RPMI8226 (cell line): ENCODE measurements at regions not wholly inside any gene's neighbourhood (a gene's known extent, or its start where the extent isn't known, plus 50 kb on each side); places are given as distances from the start of the nearest gene placed in this dataset.
"Not testable (repeated sequence)": the region's sequence is repeated elsewhere in the genome, so short reads cannot be mapped to it uniquely, and the experiment has no call there.

Source experiments
- DNase-seq: peaks from one replicate; pipeline ENCODE4 v3.0.0-alpha.2; 2015

GRCh38 chr5:42089705-42090104, 164.6 kb downstream of the FBXO4 start:
- no peak for DNase-seq

- no peak for DNase-seq
Observed at GRCh38 chr5:42090162-42090561, 165.1 kb downstream of the FBXO4 start.

GRCh38 chr5:42099846-42100245, 174.8 kb downstream of the FBXO4 start:
- not testable (repeated sequence) for DNase-seq

- DNase-seq, result no peak
Observed at GRCh38 chr5:42108468-42108867, 183.4 kb downstream of the FBXO4 start.

- DNase-seq, result no peak
Observed at GRCh38 chr5:42109006-42109572, 184.0 kb downstream of the FBXO4 start.

GRCh38 chr5:42115721-42116120, 190.6 kb downstream of the FBXO4 start:
- not testable (repeated sequence) for DNase-seq

GRCh38 chr5:42120070-42120469, 195.0 kb downstream of the FBXO4 start:
- no peak for DNase-seq

- DNase-seq, result no peak
Observed at GRCh38 chr5:42121401-42121800, 196.3 kb downstream of the FBXO4 start.

GRCh38 chr5:42131081-42131480, 206.0 kb downstream of the FBXO4 start:
- no peak for DNase-seq

GRCh38 chr5:42143361-42143760, 218.3 kb downstream of the FBXO4 start:
- no peak for DNase-seq

- DNase-seq, result no peak
Observed at GRCh38 chr5:42148813-42149212, 223.7 kb downstream of the FBXO4 start.

GRCh38 chr5:42157215-42157614, 232.1 kb downstream of the FBXO4 start:
- DNase-seq, result no peak

GRCh38 chr5:42163083-42163482, 238.0 kb downstream of the FBXO4 start:
- DNase-seq, result no peak

GRCh38 chr5:42168091-42168670, 243.1 kb downstream of the FBXO4 start:
- no peak for DNase-seq

- not testable (repeated sequence) for DNase-seq
Observed at GRCh38 chr5:42176118-42176517, 247.1 kb upstream of the GHR start.

GRCh38 chr5:42179843-42180242, 243.4 kb upstream of the GHR start:
- DNase-seq, result not testable (repeated sequence)

- no peak for DNase-seq
Observed at GRCh38 chr5:42216904-42217303, 206.3 kb upstream of the GHR start.

GRCh38 chr5:42217791-42218190, 205.4 kb upstream of the GHR start:
- DNase-seq, result no peak

- DNase-seq, result no peak
Observed at GRCh38 chr5:42225009-42225408, 198.2 kb upstream of the GHR start.

GRCh38 chr5:42228279-42228678, 195.0 kb upstream of the GHR start:
- DNase-seq, result no peak

GRCh38 chr5:42230839-42231238, 192.4 kb upstream of the GHR start:
- DNase-seq, result no peak

- no peak for DNase-seq
Observed at GRCh38 chr5:42235241-42235640, 188.0 kb upstream of the GHR start.

GRCh38 chr5:42235837-42236236, 187.4 kb upstream of the GHR start:
- DNase-seq, result no peak

GRCh38 chr5:42241636-42242035, 181.6 kb upstream of the GHR start:
- no peak for DNase-seq

- DNase-seq, result no peak
Observed at GRCh38 chr5:42242210-42242609, 181.0 kb upstream of the GHR start.
